Stimulated activated CD4-positive, alpha-beta T cell treated with anti-CD3 and anti-CD28 coated beads, Interleukin-2, amount 100 ng/mL, for 4 hours (primary cell): ENCODE measurements at regions not wholly inside any gene's neighbourhood (a gene's known extent, or its start where the extent isn't known, plus 50 kb on each side); places are given as distances from the start of the nearest gene placed in this dataset.

Source experiments
- DNase-seq: peaks from one replicate; pipeline ENCODE4 v3.0.0-alpha.2; 2020; ENCODE audit warnings: low read depth

DNA sequence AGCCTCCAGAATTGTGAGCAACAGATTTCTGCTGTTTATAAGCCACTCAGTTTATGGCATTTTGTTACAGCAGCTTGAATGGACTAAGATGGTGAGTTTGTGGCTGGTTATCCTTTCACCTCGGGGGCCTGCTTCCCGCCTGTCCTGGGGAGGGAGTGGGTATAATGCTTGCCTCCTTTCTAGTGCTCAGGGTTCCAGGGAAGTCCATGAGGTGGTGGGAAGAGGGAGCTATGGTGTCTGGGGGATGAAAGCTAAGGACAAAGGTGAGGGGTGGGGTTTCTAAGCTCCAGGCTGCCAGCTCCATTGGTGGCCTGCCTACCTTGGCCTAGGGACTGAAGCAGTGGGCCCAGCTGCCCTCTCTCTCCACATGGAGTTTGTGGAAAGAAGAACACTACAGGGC lies 50.2 kb upstream of the SDK2 start:
- no peak for DNase-seq

DNA sequence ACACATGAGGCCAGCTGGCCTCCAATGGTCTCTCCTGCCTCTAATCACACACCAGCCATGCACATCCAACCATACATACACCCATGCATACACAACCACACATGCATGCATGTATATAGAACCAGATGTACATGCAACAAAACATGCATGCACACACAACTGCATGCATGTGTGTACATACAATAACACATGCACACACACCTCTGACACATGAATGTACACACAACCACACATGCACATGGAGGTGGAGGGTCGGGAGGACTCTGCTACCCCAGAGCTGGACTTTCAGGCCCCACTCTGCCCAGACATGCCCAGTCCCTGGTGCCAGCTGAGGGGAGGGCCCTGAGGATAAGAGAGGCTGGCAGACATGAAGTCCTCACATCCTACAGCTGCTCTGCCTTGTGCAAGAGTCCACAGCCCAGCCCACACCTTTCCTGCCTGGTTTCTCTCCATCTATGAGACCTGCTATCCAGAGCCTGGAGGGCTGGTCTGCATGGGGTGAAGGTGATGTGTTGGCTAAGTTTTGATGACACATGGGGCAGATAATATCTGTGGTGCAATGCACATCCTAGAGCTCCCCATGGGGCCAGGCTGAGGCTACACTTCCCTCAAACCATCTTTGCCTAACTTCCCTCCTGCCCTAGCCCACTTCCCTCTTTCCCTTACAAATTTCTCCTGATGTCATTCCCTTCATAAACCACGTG lies 50.9 kb upstream of the SDK2 start:
- DNase-seq = no peak

DNA sequence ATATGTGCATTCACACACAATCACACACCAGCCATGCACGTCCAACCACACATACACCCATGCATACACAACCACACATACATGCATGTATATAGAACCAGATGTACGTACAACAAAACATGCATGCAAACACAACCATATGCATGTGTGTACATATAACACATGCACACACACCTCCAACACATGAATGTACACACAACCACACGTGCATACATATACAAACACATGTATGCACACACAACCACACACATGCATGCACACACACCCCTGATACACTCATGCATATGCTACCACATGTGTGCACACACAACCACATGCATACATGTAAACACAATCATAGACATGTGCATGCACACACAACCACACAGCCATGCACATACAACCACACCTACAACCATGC lies 52.0 kb upstream of the SDK2 start:
- DNase-seq = no peak

DNA sequence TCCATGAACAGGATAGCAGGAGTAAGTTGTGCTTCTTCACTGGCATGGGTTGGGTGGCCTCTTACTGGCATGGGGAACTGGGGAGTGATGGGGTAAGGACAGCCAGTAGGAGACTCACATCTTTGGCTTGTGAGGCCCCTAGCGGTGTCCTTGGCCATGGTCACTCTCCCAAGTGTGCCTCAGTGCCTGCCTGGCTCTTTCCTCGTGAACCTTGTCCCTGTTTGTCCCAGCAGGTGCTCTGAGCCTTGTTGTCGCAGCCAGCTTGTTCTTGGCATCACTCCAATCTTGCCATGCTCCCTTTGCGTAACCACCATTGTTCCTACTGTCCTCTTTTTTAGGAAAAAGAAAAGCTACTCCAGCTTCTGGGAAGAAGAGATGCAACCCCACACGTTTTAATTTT lies 53.6 kb upstream of the SDK2 start:
- no peak for DNase-seq

DNA sequence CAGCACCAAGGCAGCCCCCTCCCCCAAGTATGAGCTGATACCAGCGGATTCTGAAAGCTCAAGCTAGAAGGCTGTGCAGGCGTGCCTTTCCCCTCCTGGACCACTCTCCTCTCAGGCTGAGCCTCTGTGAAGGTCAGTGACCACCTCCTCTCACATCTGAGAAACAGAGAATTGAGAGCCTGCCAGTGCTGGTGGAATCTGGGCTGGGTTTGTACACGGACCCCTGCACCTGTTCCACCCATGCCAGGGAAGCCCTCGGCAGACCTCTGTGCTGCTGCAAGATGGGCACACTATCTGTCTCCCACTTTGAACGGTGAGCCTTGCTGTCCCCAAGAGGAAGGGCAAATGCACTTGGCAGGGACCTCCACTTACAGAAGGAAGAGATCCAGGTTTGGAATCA lies 54.7 kb upstream of the SDK2 start:
- no peak for DNase-seq

DNA sequence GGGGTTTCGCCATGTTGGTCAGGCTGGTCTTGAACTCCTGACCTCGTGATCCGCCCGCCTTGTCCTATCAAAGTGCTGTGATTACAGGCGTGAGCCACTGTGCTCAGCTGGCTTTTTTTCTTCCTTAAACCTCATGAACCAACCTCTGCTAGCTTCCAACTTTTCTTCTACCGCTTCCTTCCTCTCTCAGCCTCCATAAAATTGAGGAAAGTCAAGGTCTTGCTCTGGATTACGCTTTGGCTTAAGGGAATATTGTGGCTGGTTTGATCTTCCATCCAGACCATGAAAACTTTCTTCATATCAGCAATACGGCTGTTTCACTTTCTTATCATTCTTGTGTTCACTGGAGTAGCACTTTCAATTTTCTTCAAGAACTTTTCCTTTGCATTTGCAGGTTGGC lies 57.5 kb upstream of the SDK2 start:
- DNase-seq = no peak

DNA sequence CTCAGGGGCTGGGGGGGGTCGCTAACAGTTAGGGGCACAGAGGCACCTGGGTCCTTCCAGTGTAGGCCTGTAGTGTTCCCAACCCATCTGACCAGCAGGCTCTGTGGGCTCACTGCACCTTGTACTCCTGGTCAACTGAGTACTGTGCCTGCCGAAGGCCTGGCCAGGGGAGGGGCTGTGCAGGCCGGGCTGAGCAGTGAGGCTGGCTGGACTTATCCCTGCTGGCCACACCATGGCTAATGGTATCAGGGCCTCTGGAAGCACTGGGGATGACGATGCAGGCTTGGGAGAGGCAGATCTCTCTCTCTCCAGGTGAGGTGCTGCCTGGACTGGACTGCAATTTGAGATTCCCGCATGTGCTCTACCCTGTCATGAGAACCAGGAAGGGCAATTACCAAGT lies 58.9 kb upstream of the SDK2 start:
- no peak for DNase-seq

DNA sequence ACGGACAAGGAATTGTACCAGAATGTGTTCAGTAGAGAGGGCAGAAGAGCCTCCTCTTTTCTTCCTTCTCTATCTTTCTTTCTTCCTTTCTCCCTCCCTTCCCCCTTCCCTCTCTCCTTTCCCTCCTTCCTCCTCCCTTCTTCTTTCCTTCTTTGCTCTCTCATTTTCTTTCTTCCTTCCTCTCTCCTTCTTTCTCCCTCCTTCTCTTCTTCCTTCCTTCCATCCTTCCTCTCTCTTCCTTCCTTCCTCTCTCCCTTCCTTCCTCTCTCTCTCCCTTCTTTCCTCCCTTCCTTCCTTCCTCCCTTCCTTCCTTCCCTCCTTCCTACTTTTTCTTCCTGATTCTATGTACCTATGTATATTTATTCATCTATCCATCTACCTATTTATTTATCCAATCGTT lies 59.7 kb upstream of the SDK2 start:
- DNase-seq = no peak

DNA sequence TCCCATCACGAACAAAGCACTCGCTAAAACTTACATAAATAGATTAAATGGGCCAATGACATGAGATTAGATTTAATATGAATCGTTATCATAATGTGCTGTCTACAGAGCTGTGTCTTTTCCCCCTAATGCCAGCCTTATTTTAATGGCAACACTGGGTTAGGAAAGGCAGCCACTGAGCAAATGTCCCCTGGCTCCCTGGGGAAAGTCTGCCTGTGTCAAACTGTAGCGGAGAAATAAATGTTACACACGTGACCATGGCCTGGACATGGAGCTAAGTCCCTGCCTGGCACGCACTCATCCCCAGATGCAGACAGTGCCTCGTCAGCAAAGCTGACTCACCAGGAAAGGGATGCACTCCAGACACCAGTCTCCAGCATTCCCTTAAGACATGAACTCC lies 61.3 kb upstream of the SDK2 start:
- DNase-seq = no peak

DNA sequence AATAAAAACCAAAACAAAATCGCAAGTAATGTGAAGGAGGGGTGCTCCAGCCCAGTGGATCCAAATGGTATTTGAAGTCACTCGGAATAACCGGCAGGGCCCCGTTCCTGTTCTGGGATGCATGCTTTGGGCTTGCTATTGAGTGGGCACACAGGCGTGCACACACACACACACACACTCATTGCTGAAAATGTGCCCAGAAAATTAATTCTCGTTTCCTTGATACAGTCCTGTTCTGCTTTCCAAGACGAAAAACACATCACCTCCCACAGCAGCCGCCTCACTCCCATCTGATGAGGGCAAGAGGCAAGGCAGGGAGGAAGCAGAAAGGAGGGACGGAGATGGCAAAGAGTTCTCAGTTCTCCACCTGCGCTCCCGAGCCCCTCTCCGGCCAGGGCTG lies 62.2 kb upstream of the SDK2 start:
- no peak for DNase-seq

DNA sequence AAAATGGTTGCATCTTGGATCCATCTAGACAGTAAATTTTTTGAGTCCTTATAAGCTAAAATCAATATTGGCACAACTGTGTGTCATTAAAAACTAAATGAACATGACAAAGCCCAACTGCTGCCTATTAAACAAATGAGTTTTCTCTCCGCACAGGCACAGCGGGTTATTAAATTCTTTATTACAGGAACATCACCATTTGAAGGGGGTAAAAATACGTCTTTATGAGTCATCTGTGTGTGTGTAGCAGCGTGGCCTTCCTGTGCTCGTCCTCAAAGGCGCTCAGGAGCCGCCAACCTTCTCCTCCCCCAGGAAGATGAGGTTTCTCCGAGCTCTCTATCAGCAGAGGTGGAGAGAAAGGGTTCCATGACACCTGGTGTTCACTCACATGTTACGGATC lies 62.6 kb upstream of the SDK2 start:
- DNase-seq = no peak

DNA sequence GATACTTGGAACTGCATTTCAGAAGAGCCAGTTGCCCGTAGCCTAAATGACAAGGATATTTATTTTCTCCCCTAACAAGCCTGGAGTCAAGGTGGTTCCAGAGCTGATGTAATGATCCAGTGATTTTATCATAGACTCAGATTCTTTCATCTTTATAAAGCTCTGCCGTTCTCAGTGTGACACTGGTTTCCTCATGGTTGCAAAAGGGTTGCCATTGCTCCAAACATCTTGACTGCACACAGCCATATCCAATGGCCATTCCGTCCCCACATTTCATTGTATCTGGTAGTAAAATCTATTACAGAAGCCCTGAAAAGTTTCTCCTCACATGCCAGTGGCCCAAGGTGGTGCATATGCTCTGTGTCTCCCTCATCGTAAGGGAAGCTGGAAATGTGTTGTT lies 63.1 kb upstream of the SDK2 start:
- no peak for DNase-seq

DNA sequence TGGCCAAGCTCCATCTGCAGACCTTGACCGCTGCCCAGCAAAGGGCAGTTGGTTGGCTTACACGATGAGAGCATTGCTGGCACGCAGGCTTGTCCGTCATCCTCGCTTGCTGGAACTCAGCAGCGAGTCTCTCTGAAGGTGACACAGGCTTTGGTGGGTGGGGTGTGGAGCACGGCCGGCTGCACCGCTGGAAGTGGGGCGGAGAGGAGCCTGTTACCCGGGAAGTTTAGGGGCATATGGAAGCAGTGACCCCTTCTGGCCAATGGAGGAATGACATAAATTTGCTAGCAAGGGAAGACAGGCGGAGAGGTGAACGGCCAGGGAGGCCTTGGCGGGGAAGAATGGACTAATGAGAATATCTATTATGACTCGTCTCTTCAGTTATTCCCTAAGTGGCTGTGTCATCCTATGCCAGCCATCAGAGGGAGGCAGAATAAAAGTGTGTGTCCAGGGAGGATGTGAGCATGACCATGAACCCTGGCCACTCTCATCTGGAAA lies 65.9 kb upstream of the SDK2 start:
- DNase-seq = peak; percentile 49

DNA sequence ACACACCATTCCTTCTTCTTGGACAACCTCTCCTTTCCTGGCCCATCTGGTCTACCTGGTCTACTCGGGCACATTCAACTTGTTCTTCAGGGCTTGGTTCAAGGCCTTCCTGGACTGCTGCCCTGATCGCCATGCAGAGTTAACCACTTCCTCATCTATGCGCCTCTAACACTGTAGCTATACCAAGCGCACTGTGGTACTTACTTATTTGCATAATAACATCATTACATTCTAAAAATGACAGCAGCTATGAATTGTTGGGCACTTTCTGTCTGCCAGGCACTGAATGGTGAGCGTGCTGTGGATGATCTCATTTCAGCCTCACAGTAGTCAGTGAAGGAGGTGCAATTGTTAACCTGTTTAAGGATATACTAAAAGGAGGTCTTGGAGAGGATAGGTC lies 66.9 kb upstream of the SDK2 start:
- no peak for DNase-seq

DNA sequence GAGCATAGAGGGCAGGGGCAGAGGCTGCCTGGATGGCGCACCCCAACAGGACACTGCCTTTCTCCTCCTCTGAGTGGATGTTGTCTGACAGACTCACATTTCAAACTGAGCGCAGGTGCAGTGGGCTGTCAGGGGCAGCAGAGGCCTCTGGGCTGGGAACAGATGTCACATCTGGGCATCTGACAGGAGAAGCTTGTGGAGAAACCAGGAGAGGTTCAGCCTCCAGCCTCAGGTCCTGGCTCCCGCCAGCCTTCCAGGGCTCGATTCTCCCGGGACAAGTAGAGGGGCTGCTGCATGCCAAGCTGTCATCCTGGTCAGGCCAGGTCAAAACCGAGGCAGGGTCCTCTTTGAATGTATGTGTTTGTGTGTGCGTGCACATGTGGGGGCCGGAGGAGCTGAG lies 67.7 kb upstream of the SDK2 start:
- DNase-seq = no peak

DNA sequence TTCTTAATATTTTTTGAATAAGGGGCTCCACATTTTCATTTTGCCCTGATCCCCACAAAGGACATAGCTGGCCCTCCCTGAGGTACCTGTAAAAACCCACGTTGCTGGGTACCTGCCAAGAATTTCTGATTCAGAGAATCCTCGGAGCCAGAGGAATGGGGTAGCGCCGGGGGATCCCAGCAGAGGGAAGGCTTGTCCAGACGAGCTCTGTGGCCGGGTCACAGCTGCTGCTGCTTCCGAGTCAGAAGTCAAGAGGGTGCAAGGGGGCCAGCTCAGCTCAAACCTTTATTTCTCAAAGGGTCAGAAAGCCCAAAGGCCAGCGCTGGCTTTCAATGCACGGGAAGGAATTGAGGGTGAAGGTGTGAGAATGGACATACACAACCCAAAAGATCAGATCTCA lies 68.9 kb upstream of the SDK2 start:
- DNase-seq = no peak

DNA sequence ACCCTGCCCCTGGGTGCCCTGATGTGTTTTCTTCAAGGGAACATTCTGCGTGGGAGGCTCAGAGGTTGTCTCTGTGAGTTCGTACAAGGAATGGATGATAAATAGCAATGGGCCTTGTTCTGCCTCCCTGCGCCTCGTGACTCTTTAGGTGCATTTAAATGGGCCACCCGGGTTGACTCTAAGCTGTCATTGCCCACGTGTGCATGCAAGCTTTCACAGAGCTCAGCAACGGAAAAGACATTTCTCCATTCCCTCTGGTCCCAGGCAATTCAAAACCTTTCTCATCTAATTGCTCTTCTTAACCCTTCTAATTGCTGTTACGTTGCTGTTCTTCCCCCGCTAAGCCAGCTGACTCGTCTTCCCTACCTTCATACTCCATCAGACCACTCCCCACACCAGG lies 71.5 kb upstream of the SDK2 start:
- no peak for DNase-seq

DNA sequence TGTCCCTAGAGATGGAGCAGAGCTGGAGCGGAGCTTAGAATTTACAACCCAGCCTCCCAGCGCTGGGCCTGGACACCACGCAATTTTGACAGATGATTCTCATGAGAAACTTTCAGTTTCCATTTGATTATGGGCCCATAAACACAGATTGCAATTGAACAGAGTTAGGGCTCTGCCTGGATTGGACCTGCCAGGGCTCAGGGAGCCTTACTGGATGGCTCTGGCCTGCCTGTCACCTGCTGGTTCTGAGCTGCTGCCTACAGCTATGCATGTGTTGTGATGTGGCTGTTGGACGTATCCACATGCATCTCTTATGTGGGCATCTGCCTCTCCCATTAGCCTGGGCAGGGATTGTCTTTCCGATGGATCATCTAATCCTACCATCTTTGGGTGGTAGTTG lies 73.4 kb upstream of the SDK2 start:
- no peak for DNase-seq

DNA sequence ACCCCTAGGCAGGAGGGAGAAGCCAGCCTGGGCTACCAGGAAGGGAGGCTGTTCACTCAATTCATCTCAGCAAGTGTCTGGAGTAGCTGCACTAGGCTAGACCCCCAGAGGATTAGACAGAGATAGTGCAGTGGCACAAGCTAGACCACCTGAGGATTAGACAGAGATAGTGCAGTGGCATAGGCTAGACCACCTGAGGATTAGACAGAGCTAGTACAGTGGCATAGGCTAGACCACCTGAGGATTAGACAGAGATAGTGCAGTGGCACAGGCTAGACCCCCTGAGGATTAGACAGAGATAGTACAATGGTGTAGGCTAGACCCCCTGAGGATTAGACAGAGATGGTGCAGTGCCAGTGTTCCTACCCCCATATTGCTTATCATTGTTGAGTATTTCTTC lies 74.1 kb upstream of the SDK2 start:
- DNase-seq = no peak

DNA sequence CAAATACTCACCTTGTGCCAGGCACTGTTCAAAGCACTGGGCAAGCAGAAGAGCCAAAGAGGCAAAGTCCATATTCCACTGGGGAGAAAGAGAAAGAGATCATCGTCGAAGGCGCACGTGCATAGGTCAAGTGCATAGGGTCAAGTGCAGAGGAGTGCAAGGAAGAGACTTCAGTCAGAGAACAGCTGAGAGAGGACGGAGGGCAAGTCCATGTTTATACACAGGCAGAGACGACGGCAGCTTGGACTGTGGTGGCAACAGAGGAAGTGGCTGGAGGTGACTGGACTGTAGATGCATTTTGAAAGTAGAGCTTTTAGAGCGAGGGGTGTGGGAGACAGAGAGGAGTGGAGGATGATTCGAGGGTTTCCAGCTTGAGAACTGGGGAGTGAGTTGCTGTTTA lies 74.7 kb upstream of the SDK2 start:
- no peak for DNase-seq

DNA sequence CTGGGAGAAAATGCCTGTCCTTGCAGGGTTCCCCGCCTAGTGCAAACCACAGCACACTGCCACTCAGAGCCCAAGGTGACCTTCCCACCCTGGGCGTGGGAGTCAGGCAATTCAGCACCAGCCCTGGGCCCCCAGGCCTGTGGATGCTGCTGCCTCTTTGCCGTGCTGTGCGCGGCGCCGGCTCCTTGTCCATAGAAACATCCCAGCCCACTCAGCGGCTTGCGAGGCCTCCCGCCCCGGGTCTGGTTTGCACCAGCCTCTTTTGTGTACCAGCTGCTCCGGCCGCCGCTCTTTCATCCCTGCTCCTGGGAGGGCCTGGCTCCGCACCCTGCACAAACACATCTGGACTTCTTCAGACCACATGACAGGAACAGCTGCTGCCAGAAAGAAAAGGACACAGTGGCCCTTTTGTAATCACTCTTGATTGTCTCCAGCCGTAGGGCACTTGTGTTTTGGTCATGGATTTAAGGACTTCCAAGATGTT lies 75.4 kb upstream of the SDK2 start:
- DNase-seq = no peak

DNA sequence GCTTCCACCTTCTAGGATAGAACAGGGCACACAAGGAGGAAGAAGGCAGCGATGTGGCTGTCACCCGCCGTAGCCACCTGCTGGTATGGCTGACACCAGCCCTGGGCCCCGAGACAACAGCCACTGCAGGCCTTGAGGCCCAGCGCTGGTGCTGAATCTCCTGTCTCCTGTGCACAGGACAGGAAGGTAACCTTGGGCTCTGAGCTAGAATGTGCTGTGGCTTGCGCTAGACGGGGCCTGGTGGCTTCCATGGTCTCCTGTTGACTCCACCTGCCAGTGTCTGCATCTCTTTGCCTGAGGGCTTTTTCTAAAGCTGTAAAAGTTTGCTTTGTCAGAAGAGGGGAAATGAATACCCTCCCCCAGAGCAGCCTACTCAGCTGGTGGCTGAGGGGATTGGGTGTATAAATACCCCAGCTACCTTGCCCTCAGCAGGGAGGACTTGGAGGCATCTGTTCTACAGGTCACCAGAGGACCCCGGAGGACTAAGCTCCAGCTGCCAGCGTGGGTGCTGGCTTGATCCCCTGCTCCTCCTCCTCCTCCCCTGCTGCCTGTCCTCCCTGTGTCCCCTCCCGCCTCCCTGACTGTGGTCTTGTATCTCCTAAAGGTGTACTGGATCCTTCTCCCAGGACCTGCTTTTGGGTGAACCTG lies 76.1 kb upstream of the SDK2 start:
- DNase-seq = no peak

DNA sequence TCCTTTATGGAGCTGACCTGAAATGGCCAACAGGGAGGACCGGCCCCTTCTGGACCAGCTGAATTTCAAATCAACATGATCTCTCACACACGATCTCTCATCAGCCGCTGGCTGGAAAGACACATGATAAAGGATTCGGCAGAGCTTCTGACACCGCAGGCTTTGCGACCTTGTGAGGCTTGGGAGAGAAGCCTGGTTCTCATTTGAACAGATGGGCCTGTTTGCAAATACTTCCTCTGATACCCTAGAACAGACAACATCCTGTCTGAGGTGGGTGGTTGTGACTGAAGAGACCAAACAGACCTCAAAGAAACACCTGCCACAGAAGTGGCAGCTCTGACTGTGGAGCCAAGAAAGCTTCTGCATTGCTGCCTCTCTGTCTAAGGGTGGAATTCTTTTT lies 77.9 kb upstream of the SDK2 start:
- no peak for DNase-seq

DNA sequence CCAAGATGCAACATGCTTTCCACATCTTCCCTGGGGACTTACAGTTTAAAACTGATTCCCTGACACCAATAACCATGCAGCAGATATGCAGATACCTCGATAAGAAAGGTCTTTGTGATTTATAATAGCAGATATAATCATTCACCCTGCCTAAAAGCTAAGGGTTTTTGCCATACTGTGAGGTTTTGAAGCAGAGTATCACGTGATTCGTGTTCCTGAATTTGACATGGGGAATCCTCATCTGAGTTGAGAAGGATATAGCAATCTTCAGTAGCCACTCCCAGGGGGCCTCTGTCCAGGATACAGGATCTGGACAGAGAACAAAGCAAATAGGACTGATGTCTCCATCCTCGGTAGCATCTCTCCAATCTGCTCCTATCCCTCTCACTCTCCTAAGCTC lies 79.1 kb upstream of the SDK2 start:
- no peak for DNase-seq
